NAMALWA (cell line): ENCODE measurements at regions not wholly inside any gene's neighbourhood (a gene's known extent, or its start where the extent isn't known, plus 50 kb on each side); places are given as distances from the start of the nearest gene placed in this dataset.
"Not testable (repeated sequence)": the region's sequence is repeated elsewhere in the genome, so short reads cannot be mapped to it uniquely, and the experiment has no call there.

Experiments used
- DNase-seq: peaks from one replicate; pipeline ENCODE4 v3.0.0-alpha.2; 2015; ENCODE audit warnings: low spot score

- no peak for DNase-seq
Measured at GRCh38 chr6:144888621-144889020, 603.5 kb downstream of the UTRN start.

- DNase-seq: no peak
Measured at GRCh38 chr6:144893680-144894151, 608.6 kb downstream of the UTRN start.

DNA sequence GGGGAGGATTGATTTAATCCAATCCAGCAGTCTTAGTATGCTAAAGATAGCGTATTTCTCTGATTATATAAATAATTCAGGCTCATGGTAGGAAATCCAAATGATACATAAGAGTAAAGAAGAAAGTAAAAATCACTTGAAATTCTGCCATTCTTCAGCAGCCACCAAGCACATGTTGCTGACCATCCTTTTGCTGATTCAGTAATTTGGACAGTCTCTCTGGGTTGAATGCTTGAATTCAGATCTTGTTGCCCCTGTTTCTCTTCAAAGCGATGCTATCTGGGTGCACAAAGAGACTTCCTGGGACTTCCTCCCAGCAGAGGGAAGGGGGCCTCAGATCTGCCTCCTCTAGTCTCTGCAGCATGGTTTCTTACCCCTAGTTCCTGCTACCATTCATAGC is 609.1 kb downstream of the UTRN start:
- no peak for DNase-seq

- DNase-seq: no peak
Measured at GRCh38 chr6:144895313-144896278, 610.5 kb downstream of the UTRN start.

- DNase-seq: no peak
Measured at GRCh38 chr6:144896289-144896688, 611.2 kb downstream of the UTRN start.

- no peak for DNase-seq
Measured at GRCh38 chr6:144896871-144897270, 611.7 kb downstream of the UTRN start.

DNA sequence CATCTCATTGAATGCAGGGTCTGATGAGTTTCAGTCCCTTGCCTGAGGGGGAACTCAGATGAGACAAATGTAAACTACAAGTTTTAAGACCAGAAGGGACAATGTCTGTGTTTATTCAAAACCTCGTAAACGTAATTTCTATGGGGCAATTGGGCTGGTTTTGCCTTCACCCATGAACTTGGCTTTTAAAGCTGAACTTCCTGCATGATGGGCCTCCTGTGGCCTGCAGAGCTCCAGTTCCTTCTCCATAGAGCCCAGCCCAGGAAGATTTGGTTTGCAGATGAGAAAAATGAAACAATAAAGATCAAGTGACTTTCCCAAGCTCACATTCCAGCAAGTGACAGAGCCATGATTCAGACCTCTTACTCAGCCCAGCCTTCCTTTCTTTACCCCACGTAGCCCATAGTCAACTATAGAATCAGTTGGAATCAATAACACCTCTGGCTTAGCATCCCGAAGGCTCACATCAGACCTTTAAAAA is 612.3 kb downstream of the UTRN start:
- no peak for DNase-seq

- no peak for DNase-seq
Measured at GRCh38 chr6:144898052-144898689, 613.0 kb downstream of the UTRN start.

DNA sequence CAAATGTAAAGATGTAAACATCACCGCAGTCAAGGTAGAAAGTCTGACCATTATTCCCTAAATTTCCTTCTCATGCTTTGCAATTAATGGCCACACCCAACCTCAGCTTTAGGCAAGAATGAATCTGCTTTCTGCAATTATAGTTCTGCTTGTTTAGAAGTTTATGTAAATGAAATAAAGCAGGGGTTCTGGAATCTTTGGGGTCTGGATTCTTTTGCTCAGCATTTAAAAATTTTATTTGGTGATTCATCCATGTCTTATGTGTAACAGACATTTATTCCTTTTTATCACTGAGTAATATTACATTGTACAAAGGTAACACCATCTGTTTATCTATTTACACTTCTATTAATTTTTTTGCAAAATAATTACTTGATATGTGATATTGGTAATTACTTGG is 613.6 kb downstream of the UTRN start:
- no peak for DNase-seq

- DNase-seq: no peak
Measured at GRCh38 chr6:144899161-144899560, 614.0 kb downstream of the UTRN start.

GRCh38 chr6:144901412-144901811 is 616.3 kb downstream of the UTRN start:
- DNase-seq: no peak

DNA sequence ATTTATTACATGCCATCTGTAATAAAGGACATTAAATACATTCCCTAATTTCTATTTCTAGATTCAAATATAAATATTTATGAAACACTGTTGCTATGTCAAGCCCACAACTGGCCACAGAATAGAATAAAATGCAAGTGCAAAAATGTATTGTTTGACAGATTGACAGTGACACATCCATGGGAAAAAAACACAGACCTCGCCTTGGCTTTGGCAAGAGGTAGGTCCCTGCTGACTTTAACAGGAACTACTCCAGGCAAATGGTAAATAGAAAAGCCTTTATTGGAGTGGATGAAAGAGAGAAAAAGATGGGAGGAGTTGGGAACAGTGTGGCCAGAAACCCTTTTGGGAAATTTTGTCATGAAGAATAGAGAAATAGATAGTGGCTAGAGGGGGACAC is 622.9 kb downstream of the UTRN start:
- no peak for DNase-seq

DNA sequence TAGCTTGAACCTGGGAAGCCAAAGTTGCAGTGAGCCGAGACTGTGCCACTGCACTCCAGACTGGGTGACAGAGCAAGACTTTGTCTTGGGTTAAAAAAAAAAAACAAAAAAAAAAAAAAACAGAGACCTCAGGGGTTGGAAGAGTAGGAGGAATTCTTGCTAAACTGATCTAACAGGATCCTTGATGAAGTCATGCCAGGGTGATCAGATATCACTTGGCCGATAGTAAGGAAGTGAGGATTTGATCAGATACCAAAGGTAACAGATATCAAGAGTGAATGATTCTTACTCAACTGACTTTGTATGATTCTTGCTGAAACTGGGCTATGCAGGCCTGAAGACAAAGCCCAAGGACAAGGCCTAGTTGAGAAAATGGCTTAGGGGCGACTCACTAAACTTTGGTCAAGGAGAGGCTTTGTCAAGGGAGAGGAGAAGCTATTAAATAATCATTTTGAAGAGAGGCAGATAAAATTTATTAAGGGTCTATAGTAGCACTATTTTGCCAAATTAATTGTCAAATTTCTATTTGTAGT is 624.7 kb downstream of the UTRN start:
- DNase-seq: no peak

DNA sequence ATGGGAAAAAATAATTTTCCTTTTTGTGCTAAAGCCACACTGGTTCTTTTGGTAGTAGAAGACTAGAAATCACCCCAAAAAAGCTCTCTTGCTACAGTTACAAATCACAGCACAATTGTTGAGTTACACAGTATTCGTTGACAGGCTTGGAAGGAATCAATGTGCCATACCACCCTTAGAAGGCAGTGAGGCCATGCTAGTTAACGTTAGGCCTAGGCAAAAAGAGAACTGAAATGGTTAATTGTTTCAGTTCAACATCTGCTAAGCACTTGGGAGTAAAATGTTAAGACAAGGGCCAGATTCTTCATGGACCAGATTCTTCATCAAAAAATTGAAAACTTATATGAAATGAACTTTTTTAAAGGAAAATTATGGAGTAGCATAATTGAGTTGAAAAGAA is 626.2 kb downstream of the UTRN start:
- DNase-seq: no peak

GRCh38 chr6:144912474-144912873 is 627.3 kb downstream of the UTRN start:
- DNase-seq: no peak

DNA sequence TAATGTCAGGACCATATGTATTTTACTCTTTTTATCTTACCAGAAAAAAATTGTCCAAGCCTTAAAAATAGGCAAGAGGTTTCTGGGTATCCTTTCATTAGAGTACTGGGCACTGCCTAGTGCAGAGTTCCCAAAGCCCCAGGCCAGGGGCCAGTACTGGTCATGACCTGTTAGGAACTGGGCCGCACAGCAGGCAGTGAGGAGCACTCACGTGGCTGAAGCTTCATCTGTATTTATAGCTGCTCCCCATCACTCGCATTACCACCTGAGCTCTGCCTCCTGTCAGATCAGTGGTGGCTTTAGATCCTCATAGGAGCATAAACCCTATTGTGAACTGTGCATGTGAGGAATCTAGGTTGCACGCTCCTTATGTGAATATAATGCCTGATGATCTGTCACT is 632.9 kb downstream of the UTRN start:
- no peak for DNase-seq

DNA sequence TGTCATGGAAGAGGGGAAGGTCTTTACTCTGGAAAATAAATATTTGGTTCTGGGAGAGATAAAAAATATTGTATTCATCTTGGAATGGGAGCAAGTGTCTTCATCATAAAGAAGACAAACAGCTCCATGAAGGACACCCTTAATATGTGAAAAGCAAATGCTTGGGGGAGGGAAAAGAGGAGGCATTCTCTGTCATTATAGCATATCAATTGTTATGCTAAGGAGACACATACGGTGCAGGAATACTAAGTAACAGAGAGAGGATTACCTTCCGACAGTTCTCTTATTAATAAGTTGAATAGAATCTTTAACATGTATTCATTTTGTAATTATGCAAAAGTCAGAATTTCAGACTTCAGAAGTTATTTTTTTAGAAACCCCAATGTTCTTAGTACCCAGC is 634.4 kb downstream of the UTRN start:
- no peak for DNase-seq

DNA sequence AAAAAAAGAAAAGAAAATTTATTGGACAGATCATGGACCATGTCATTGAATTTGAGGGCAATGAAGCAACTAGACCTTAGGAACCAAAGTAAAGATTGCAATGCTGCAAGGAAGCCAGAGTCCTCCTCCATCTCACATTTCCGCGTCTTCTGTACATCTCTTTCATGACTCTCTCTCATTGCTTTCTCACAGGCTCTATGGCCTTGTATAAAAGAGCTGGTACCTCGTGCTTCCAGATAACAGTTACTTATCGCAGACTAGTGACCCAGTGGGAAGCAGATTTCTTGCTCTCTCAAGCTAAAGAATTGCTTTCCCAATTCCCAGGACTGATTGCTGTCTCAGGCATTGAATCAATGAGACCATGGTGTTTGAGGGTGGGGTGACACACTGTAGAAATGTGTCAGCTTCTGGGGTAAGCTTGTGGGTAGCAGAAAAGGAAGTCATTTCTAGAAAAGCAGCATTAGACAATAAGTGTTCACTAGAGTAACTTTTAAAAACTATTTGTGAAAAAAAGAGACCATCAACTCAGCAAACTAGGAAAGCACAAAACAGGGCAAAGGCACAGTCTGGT is 635.3 kb downstream of the UTRN start:
- no peak for DNase-seq

- DNase-seq: no peak
Measured at GRCh38 chr6:144921206-144921975, 636.3 kb downstream of the UTRN start.

DNA sequence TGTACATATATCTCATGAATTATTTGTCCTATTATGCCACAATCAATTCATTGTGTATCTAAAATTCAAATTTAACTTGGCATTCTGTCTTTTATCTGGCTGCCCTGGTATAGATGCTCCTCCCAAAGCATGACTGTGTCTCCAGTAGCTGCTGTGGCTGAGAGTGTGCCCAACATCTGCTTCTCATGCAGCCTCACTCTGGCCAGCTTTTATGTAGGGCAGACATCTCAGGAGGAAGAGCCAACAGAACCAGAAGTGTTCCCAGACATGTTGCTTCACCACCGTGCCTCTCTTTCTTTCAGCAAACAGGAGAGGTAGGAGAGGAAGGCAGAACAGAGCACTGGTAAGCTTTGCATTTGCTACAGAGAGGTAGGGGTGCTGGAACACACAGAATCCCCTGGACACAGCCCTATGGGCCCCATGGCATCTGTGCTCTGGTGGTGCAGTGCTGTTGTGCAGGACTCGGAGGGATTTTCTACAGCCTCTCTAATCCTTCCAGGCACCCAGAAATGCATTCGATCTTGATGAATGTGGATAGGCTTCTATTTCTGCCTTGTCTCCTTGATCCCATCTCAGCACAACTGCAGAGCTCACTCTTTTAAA is 637.1 kb downstream of the UTRN start:
- no peak for DNase-seq

DNA sequence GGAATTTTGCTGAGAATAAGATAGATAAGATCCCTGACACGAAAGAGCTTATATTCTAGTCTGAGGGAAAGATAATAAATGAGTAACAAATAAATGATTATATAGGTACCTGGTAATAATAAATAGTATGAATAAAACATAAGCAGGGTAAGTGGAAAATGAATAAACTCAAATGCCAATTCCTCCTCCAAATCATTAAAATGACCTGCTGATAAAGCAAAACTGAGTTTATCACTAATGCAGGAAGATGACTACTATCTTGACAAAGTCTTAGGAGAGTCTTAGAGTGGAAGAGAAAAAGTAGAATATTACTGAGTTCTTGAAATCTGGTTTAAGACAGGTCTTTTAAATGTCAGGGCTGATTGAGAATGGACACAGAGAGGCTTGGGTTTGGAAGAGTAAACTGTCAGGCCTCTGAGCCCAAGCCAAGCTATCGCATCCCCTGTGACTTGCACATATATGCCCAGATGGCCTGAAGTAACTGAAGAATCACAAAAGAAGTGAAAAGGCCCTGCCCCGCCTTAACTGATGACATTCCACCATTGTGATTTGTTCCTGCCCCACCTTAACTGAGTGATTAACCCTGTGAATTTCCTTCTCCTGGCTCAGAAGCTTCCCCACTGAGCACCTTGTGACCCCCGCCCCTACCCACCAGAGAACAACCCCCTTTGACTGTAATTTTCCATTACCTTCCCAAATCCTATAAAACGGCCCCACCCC is 637.8 kb downstream of the UTRN start:
- DNase-seq: not testable (repeated sequence)
